Liver (tissue), 8 donors: ENCODE measurements at regions not wholly inside any gene's neighbourhood (a gene's known extent, or its start where the extent isn't known, plus 50 kb on each side); places are given as distances from the start of the nearest gene placed in this dataset.

Source experiments
- DNase-seq: peaks from one replicate; pipeline ENCODE4 v3.0.0-alpha.2; 2017; ENCODE audit warnings: low spot score
- H3K27ac ChIP-seq, 2 donors: one replicate each; pipeline ENCODE4 v1.7.0; 2013; ENCODE audit warnings: inconsistent platforms in 2 of 2, low read length in 2 of 2, control low read depth in 1 of 2, low read depth in 1 of 2, mild to moderate bottlenecking in 1 of 2
- H3K27me3 ChIP-seq, 4 donors: one replicate each; pipeline versions ENCODE4 v1.6.1 to v1.7.0; 2013; ENCODE audit warnings: low read length in 3 of 4, inconsistent platforms in 1 of 4, mild to moderate bottlenecking in 1 of 4, moderate library complexity in 1 of 4; ENCODE audit not compliant: control insufficient read depth in 4 of 4, insufficient read depth in 4 of 4
- H3K36me3 ChIP-seq, 4 donors: one replicate each; pipeline versions ENCODE4 v1.6.1 to v1.7.0; 2013; ENCODE audit warnings: low read length in 3 of 4, mild to moderate bottlenecking in 3 of 4, low read depth in 1 of 4, moderate library complexity in 1 of 4; ENCODE audit not compliant: control insufficient read depth in 4 of 4, insufficient read depth in 3 of 4
- H3K4me1 ChIP-seq, 4 donors: one replicate each; pipeline versions ENCODE4 v1.6.1 to v1.7.0; 2013; ENCODE audit warnings: low read length in 3 of 4, mild to moderate bottlenecking in 3 of 4, moderate library complexity in 1 of 4; ENCODE audit not compliant: control insufficient read depth in 4 of 4, insufficient read depth in 4 of 4
- H3K4me3 ChIP-seq, 3 donors: one replicate each; pipeline versions ENCODE4 v1.6.1 to v1.7.0; 2013; ENCODE audit warnings: low read length in 3 of 3, control low read depth in 1 of 3, low read depth in 1 of 3, mild to moderate bottlenecking in 1 of 3
- H3K9ac ChIP-seq, 2 donors: one replicate each; pipeline ENCODE4 v1.7.0; 2013; ENCODE audit warnings: low read length in 2 of 2, mild to moderate bottlenecking in 2 of 2, moderate library complexity in 2 of 2, control low read depth in 1 of 2, low read depth in 1 of 2
- H3K9me3 ChIP-seq, 4 donors: one replicate each; pipeline versions ENCODE4 v1.6.1 to v1.7.0; 2013; ENCODE audit warnings: low read length in 3 of 4; ENCODE audit not compliant: control insufficient read depth in 4 of 4
- ATF3 ChIP-seq: IDR thresholded peaks from 2 replicates; pipeline ENCODE4 v1.6.1; 2016; ENCODE audit warnings: antibody characterized with exemption
- CTCF ChIP-seq: fragments of 150-350 bp; IDR thresholded peaks from 2 replicates; pipeline ENCODE4 v1.5.1; 2017; ENCODE audit warnings: improper control_type of control experiment, low read depth, low read length; ENCODE audit not compliant: missing input control
- EGR1 ChIP-seq, 2 donors: IDR thresholded peaks; 2 replicates each; pipeline ENCODE4 v1.6.1; 2016 to 2018; ENCODE audit warnings: antibody characterized with exemption in 2 of 2, low read depth in 2 of 2
- FOXA2 ChIP-seq: IDR thresholded peaks from 2 replicates; pipeline ENCODE4 v1.6.1; 2016; ENCODE audit warnings: antibody characterized with exemption
- HNF4G ChIP-seq: IDR thresholded peaks from 2 replicates; pipeline ENCODE4 v1.6.1; 2016; ENCODE audit warnings: antibody characterized with exemption
- JUND ChIP-seq, 2 donors: IDR thresholded peaks; 2 replicates each; pipeline ENCODE4 v1.6.1; 2016; ENCODE audit warnings: antibody characterized with exemption in 2 of 2
- NR2F2 ChIP-seq: IDR thresholded peaks from 2 replicates; pipeline ENCODE4 v1.6.1; 2016; ENCODE audit warnings: antibody characterized with exemption
- RAD21 ChIP-seq, 2 donors: IDR thresholded peaks; 2 replicates each; pipeline ENCODE4 v1.6.1; 2016; ENCODE audit warnings: antibody characterized with exemption in 2 of 2, mild to moderate bottlenecking in 2 of 2
- REST ChIP-seq: IDR thresholded peaks from 2 replicates; pipeline ENCODE4 v1.6.1; 2016; ENCODE audit warnings: antibody characterized with exemption, mild to moderate bottlenecking
- SP1 ChIP-seq: IDR thresholded peaks from 2 replicates; pipeline ENCODE4 v1.6.1; 2018; ENCODE audit warnings: antibody characterized with exemption, mild to moderate bottlenecking
- TAF1 ChIP-seq: conservative IDR thresholded peaks from 2 replicates; pipeline ENCODE4 v1.6.1; 2016; ENCODE audit warnings: antibody characterized with exemption, mild to moderate bottlenecking
- WGBS: extraction: QIAGEN DNeasy Blood & Tissue Kit; methylation state at CpG from one replicate; pipeline ENCODE4 v1.1.7; 2013; 5-methylcytosine and 5-hydroxymethylcytosine counted together
- donor health status: healthy.
- donor health status: healthy.
- donor health status: healthy.
- donor health status: healthy.
- donor health status: healthy.

GRCh38 chr13:22252281-22252830, 581.5 kb downstream of the FGF9 start (continued):
- no peak for TF ChIP-seq REST
- TF ChIP-seq TAF1, result no peak
- TF ChIP-seq ATF3, result no peak
- no peak for TF ChIP-seq FOXA2
- TF ChIP-seq SP1, result no peak
- TF ChIP-seq EGR1 (IDR thresholded peaks at IDR 0.05; ENCODE audit: low read depth in 2 of 2), result no peak
- no peak for TF ChIP-seq HNF4G

GRCh38 chr13:22253107-22253506, 582.2 kb downstream of the FGF9 start:
- Histone ChIP-seq H3K27me3 (peaks cover 0 to 7% (median 0%) of the 10 kb centered on the region in 4 donors), H3K36me3 (no peaks in the 10 kb centered on the region), H3K9me3 (no peaks in the 10 kb centered on the region), H3K4me3 (no peak overlapping the region), H3K4me1 (no peaks in the 10 kb centered on the region), H3K27ac (no peak overlapping the region), H3K9ac (no peak overlapping the region)
- WGBS, result 89% methylated on average over 4 of the region's 4 CpGs
- DNase-seq, result no peak
- no peak for TF ChIP-seq JUND (IDR thresholded peaks at IDR 0.05)
- TF ChIP-seq SP1, result no peak
- no peak for TF ChIP-seq NR2F2
- no peak for TF ChIP-seq CTCF
- TF ChIP-seq RAD21 (IDR thresholded peaks at IDR 0.05), result no peak
- TF ChIP-seq TAF1, result no peak
- no peak for TF ChIP-seq REST
